Astrocyte (in vitro differentiated cells and primary cell): ENCODE measurements at regions not wholly inside any gene's neighbourhood (a gene's known extent, or its start where the extent isn't known, plus 50 kb on each side); places are given as distances from the start of the nearest gene placed in this dataset.

Experiments used
- DNase-seq: peaks from one replicate; pipeline ENCODE4 v3.0.0-alpha.2; 2010; ENCODE audit warnings: low read depth
- FAIRE-seq: peaks from 2 replicates; lab custom pipeline; 2011; peaks lifted over from hg19 to GRCh38; lab: Jason Lieb, UNC
- H2AFZ ChIP-seq: 2 replicates; pipeline ENCODE4 v1.6.0; 2012; ENCODE audit warnings: low read depth, low read length, inconsistent platforms
- H3K27ac ChIP-seq: 2 replicates; pipeline ENCODE4 v1.5.1; 2011; ENCODE audit warnings: low read depth, low read length, inconsistent platforms
- H3K27me3 ChIP-seq: 2 replicates; pipeline ENCODE4 v1.6.0; 2011; ENCODE audit warnings: low read length, inconsistent platforms; ENCODE audit not compliant: insufficient read depth
- H3K36me3 ChIP-seq: 2 replicates; pipeline ENCODE4 v1.5.1; 2011; ENCODE audit warnings: low read length, inconsistent platforms; ENCODE audit not compliant: insufficient read depth
- H3K4me1 ChIP-seq: 2 replicates; pipeline ENCODE4 v1.5.1; 2011; ENCODE audit warnings: low read length, inconsistent platforms; ENCODE audit not compliant: insufficient read depth
- H3K4me2 ChIP-seq: 2 replicates; pipeline ENCODE4 v1.6.0; 2012; ENCODE audit warnings: low read length, inconsistent platforms
- H3K4me3 ChIP-seq: 2 replicates; pipeline ENCODE4 v1.5.1; 2011; ENCODE audit warnings: low read depth, mild to moderate bottlenecking, low read length, inconsistent platforms; ENCODE audit not compliant: insufficient read depth
- H3K79me2 ChIP-seq: 2 replicates; pipeline ENCODE4 v1.6.0; 2012; ENCODE audit warnings: mild to moderate bottlenecking, low read length, inconsistent platforms; ENCODE audit not compliant: insufficient read depth
- H3K9ac ChIP-seq: 2 replicates; pipeline ENCODE4 v1.6.0; 2012; ENCODE audit warnings: mild to moderate bottlenecking, low read length, inconsistent platforms
- H3K9me3 ChIP-seq: 2 replicates; pipeline ENCODE4 v1.5.1; 2012; ENCODE audit warnings: low read depth, mild to moderate bottlenecking, low read length, inconsistent platforms; ENCODE audit not compliant: insufficient read depth
- H4K20me1 ChIP-seq: 2 replicates; pipeline ENCODE4 v1.6.0; 2012; ENCODE audit warnings: low read length, inconsistent platforms; ENCODE audit not compliant: insufficient read depth
- H3K27ac Mint-ChIP-seq: one replicate; pipeline ENCODE4 v1.8.0; 2021; ENCODE audit warnings: mild to moderate bottlenecking, mixed read lengths; ENCODE audit not compliant: unreplicated experiment
- H3K27me3 Mint-ChIP-seq: one replicate; pipeline ENCODE4 v1.8.0; 2021; ENCODE audit warnings: low read depth, mixed read lengths; ENCODE audit not compliant: unreplicated experiment
- H3K36me3 Mint-ChIP-seq: one replicate; pipeline ENCODE4 v1.8.0; 2021; ENCODE audit warnings: low read depth, mixed read lengths; ENCODE audit not compliant: unreplicated experiment
- H3K4me1 Mint-ChIP-seq: one replicate; pipeline ENCODE4 v1.8.0; 2021; ENCODE audit warnings: low read depth, mixed read lengths; ENCODE audit not compliant: unreplicated experiment
- H3K4me3 Mint-ChIP-seq: one replicate; pipeline ENCODE4 v1.8.0; 2021; ENCODE audit warnings: mild to moderate bottlenecking, moderate library complexity, mixed read lengths; ENCODE audit not compliant: unreplicated experiment
- H3K9me3 Mint-ChIP-seq: one replicate; pipeline ENCODE4 v1.8.0; 2021; ENCODE audit warnings: mild to moderate bottlenecking, mixed read lengths; ENCODE audit not compliant: unreplicated experiment
- EZH2 ChIP-seq: IDR thresholded peaks from 2 replicates; pipeline ENCODE4 v1.6.1; 2012; ENCODE audit warnings: mild to moderate bottlenecking, low read length, inconsistent platforms; ENCODE audit not compliant: insufficient read depth
- TF ChIP-seq, protein P1 (sequence below): IDR thresholded peaks from 2 replicates; pipeline ENCODE4 v1.5.1; 2011; ENCODE audit warnings: low read depth, mild to moderate bottlenecking, inconsistent platforms, low read length, moderate library complexity; ENCODE audit not compliant: insufficient read depth

DNA sequence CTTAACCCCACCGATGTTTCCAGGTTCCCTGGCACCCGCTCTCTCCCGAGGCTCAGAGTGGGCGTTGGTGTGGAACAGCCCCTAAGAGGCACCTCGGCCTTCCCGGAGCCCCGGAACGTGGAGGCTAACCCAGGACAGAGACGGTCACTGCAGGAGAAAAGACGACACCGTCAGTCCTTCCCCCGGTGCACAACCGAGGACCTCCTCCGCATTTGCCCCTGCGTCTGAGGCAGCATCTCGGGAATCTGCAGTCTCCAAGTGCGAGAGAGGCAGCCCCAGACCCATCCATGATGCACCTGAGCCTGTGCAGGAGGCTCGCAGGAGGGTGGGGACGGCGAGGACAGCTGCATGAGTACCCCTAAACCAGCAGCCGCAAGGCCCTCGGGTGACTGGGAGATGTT lies 204.9 kb upstream of the SALL3 start:
- FAIRE-seq: no peak
- Histone ChIP-seq H3K9me3 (no peaks in the 10 kb centered on the region), H2AFZ (no peak overlapping the region), H4K20me1 (no peaks in the 10 kb centered on the region), H3K79me2 (no peaks in the 10 kb centered on the region), H3K27ac (no peak overlapping the region), H3K4me3 (no peak overlapping the region), H3K4me1 (no peaks in the 10 kb centered on the region), H3K9ac (no peak overlapping the region), H3K36me3 (no peaks in the 10 kb centered on the region), H3K4me2 (no peak overlapping the region), H3K27me3 (no peaks in the 10 kb centered on the region)
- no peak overlapping the region for H3K4me3 Mint-ChIP-seq
- no peaks in the 10 kb centered on the region for H3K27me3 Mint-ChIP-seq
- TF ChIP-seq, protein P1, sequence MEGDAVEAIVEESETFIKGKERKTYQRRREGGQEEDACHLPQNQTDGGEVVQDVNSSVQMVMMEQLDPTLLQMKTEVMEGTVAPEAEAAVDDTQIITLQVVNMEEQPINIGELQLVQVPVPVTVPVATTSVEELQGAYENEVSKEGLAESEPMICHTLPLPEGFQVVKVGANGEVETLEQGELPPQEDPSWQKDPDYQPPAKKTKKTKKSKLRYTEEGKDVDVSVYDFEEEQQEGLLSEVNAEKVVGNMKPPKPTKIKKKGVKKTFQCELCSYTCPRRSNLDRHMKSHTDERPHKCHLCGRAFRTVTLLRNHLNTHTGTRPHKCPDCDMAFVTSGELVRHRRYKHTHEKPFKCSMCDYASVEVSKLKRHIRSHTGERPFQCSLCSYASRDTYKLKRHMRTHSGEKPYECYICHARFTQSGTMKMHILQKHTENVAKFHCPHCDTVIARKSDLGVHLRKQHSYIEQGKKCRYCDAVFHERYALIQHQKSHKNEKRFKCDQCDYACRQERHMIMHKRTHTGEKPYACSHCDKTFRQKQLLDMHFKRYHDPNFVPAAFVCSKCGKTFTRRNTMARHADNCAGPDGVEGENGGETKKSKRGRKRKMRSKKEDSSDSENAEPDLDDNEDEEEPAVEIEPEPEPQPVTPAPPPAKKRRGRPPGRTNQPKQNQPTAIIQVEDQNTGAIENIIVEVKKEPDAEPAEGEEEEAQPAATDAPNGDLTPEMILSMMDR: no peak
- TF ChIP-seq EZH2: no peak
- peaks cover 21% of the 10 kb centered on the region for H3K9me3 Mint-ChIP-seq
- no peak for DNase-seq
- H3K36me3 Mint-ChIP-seq: no peaks in the 10 kb centered on the region
- H3K4me1 Mint-ChIP-seq: no peaks in the 10 kb centered on the region
- H3K27ac Mint-ChIP-seq: no peak overlapping the region

DNA sequence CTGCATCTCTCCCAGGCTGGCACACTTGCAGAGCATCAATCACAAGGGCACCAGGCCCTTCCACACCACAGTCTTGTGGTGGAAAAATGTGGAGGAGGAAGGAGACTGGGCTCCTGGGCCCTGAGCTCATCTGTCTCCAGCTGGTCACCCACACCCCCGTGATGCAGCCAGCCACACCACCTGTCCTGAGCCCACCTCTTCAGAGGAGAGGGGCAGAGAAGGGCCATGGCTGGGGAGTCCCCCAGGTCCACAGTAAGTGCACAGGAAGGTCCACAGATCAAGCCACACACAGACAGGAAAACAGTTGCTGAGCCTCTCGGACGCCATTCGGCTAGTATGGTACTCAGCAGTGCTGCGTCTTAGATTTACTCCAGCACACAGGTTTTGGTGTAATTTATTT lies 203.5 kb upstream of the SALL3 start:
- Histone ChIP-seq H3K27me3 (no peaks in the 10 kb centered on the region), H2AFZ (no peak overlapping the region), H3K79me2 (no peaks in the 10 kb centered on the region), H3K36me3 (no peaks in the 10 kb centered on the region), H3K4me3 (no peak overlapping the region), H3K9me3 (peaks cover 1% of the 10 kb centered on the region), H3K4me1 (no peaks in the 10 kb centered on the region), H3K27ac (no peak overlapping the region), H4K20me1 (no peaks in the 10 kb centered on the region), H3K4me2 (no peak overlapping the region), H3K9ac (no peak overlapping the region)
- H3K27ac Mint-ChIP-seq: no peak overlapping the region
- H3K9me3 Mint-ChIP-seq: peaks cover 21% of the 10 kb centered on the region
- H3K4me1 Mint-ChIP-seq: no peaks in the 10 kb centered on the region
- DNase-seq (no peak), FAIRE-seq (no peak)
- H3K27me3 Mint-ChIP-seq: no peaks in the 10 kb centered on the region
- no peaks in the 10 kb centered on the region for H3K36me3 Mint-ChIP-seq
- no peak for TF ChIP-seq EZH2
- TF ChIP-seq, protein P1: no peak
- no peak overlapping the region for H3K4me3 Mint-ChIP-seq

DNA sequence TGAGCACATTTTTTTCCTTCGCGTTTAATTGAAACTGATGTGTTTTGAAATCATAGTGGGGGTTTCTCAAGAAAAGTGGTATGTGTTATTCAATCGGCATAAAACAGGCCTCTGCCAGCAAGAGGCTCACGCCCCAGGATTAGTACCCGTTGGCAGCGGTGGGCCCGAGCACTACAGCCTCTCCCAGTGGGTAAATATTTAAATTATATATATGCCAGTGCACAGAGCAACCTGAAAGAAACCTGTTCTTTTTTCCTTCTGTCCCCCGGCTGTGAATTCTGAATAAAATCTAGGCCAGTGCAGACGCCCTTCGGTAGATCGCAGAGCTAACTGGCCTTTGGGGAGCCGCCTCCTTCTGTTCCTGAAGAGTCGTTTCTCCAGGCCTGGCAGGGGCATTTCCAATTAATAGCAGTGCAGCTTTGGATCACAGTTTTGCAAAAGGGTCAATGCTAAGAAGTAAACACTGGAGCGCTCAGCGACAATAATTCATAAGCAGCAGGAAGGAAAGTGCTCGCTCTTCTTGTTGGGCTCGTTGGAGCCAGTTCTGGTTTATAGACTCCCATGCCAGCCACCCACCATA lies 202.8 kb upstream of the SALL3 start:
- no peak overlapping the region for H3K4me2 ChIP-seq
- peaks cover 2% of the 10 kb centered on the region for H3K9me3 ChIP-seq
- Mint-ChIP-seq H3K9me3 (peaks cover 16% of the 10 kb centered on the region), H3K4me1 (no peaks in the 10 kb centered on the region), H3K4me3 (no peak overlapping the region), H3K27ac (no peak overlapping the region), H3K27me3 (no peaks in the 10 kb centered on the region), H3K36me3 (no peaks in the 10 kb centered on the region)
- FAIRE-seq (no peak), DNase-seq (no peak)
- no peaks in the 10 kb centered on the region for H3K36me3 ChIP-seq
- no peaks in the 10 kb centered on the region for H4K20me1 ChIP-seq
- no peak overlapping the region for H2AFZ ChIP-seq
- no peaks in the 10 kb centered on the region for H3K27me3 ChIP-seq
- H3K4me3 ChIP-seq: no peak overlapping the region
- H3K79me2 ChIP-seq: no peaks in the 10 kb centered on the region
- TF ChIP-seq, protein P1: no peak
- TF ChIP-seq EZH2: no peak
- no peaks in the 10 kb centered on the region for H3K4me1 ChIP-seq
- H3K9ac ChIP-seq: no peak overlapping the region
- H3K27ac ChIP-seq: no peak overlapping the region
